PC-3 (cell line): ENCODE measurements at regions not wholly inside any gene's neighbourhood (a gene's known extent, or its start where the extent isn't known, plus 50 kb on each side); places are given as distances from the start of the nearest gene placed in this dataset.
"Not testable (repeated sequence)": the region's sequence is repeated elsewhere in the genome, so short reads cannot be mapped to it uniquely, and the experiment has no call there.

Source experiments
- ATAC-seq: fragments of 200-7000 bp; cut with Tn5 transposase; 2 replicates; pipeline ENCODE4 v1.9.1; 2020; ENCODE audit warnings: mild to moderate bottlenecking, moderate library complexity
- BruUV-seq: library from RNA; stranded (reverse); fragments of 400-500 nt; replicated peaks from 2 replicates; lab custom pipeline; 2021; lab: Mats Ljungman, UMichigan
- CTCF ChIA-PET: fragments of 300-600 bp; sonication (Branson Sonifier 250); formaldehyde crosslinking; loops from one replicate; lab custom pipeline; 2022; ENCODE audit warnings: antibody characterized with exemption; lab: Charles Lee
- POLR2A ChIA-PET: fragments of 300-600 bp; sonication (Branson Sonifier 250); formaldehyde crosslinking; loops from one replicate; lab custom pipeline; 2022; ENCODE audit warnings: antibody characterized with exemption; ENCODE audit not compliant: unreplicated experiment; lab: Charles Lee
- DNase-seq: peaks from one replicate; pipeline ENCODE4 v3.0.0-alpha.2; 2015
- H2AFZ ChIP-seq: fragments of 300-600 bp; sonication (generic); 2 replicates; pipeline ENCODE4 v1.6.0; 2016; ENCODE audit warnings: antibody characterized with exemption, low read length
- H3F3A ChIP-seq: fragments of 300-600 bp; sonication (generic); one replicate; pipeline ENCODE4 v1.6.0; 2017; ENCODE audit warnings: antibody characterized with exemption, low read length, control low read depth, mild to moderate bottlenecking; ENCODE audit not compliant: unreplicated experiment
- H3K27ac ChIP-seq: fragments of 300-600 bp; sonication (generic); 2 replicates; pipeline ENCODE4 v1.5.1; 2016; ENCODE audit warnings: mild to moderate bottlenecking, low read length
- H3K27me3 ChIP-seq: fragments of 300-600 bp; sonication (generic); 2 replicates; pipeline ENCODE4 v1.6.1; 2016; ENCODE audit warnings: low read length, mixed read lengths
- H3K36me3 ChIP-seq: fragments of 300-600 bp; sonication (generic); 2 replicates; pipeline ENCODE4 v1.6.1; 2016; ENCODE audit warnings: low read depth, mixed run types, low read length, mixed read lengths
- H3K4me1 ChIP-seq: fragments of 300-600 bp; sonication (generic); 2 replicates; pipeline ENCODE4 v1.5.1; 2016; ENCODE audit warnings: low read length; ENCODE audit not compliant: insufficient read depth
- H3K4me2 ChIP-seq: fragments of 300-600 bp; sonication (generic); 2 replicates; pipeline ENCODE4 v1.6.0; 2016; ENCODE audit warnings: low read length
- H3K4me3 ChIP-seq: fragments of 300-600 bp; sonication (generic); 2 replicates; pipeline ENCODE4 v1.5.1; 2016; ENCODE audit warnings: mild to moderate bottlenecking, low read length, mixed read lengths
- H3K79me2 ChIP-seq: fragments of 300-600 bp; sonication (generic); 2 replicates; pipeline ENCODE4 v1.6.1; 2017; ENCODE audit warnings: low read length, mixed read lengths
- H3K9ac ChIP-seq: fragments of 300-600 bp; sonication (generic); 2 replicates; pipeline ENCODE4 v1.6.0; 2016; ENCODE audit warnings: mild to moderate bottlenecking, low read length
- H3K9me2 ChIP-seq: fragments of 300-600 bp; sonication (generic); replicated peaks from 2 replicates; pipeline ENCODE4 v1.6.1; 2016; ENCODE audit warnings: mixed run types, low read length, mixed read lengths
- H3K9me3 ChIP-seq: fragments of 300-600 bp; sonication (generic); 2 replicates; pipeline ENCODE4 v1.6.1; 2016; ENCODE audit warnings: low read length, mixed read lengths
- H4K20me1 ChIP-seq: fragments of 300-600 bp; sonication (generic); 2 replicates; pipeline ENCODE4 v1.6.1; 2016; ENCODE audit warnings: low read length, mixed read lengths
- CTCF ChIP-seq: fragments of 300-600 bp; sonication (generic); conservative IDR thresholded peaks from 2 replicates; pipeline ENCODE4 v1.5.1; 2017; ENCODE audit warnings: antibody characterized with exemption, low read depth, mild to moderate bottlenecking, low read length
- EZH2 ChIP-seq: fragments of 300-600 bp; sonication (generic); IDR thresholded peaks from one replicate; pipeline ENCODE4 v1.6.1; 2017; ENCODE audit warnings: antibody characterized with exemption, mild to moderate bottlenecking, low read length; ENCODE audit not compliant: unreplicated experiment
- EZH2phosphoT487 ChIP-seq: fragments of 300-600 bp; sonication (generic); IDR thresholded peaks from 2 replicates; pipeline ENCODE4 v1.6.1; 2018; ENCODE audit warnings: mild to moderate bottlenecking, antibody characterized with exemption, low read length, borderline replicate concordance
- intact Hi-C: fragments of 100-400 bp; cut with micrococcal nuclease; formaldehyde crosslinking; loops from 2 replicates; pipeline ENCODE4 v1.9.0; 2023

GRCh38 chr3:72270730-72271129 lies 485.8 kb upstream of the PROK2 start:
- TF ChIP-seq EZH2 (no peak), CTCF (no peak), EZH2phosphoT487 (no peak)
- H3K4me2 ChIP-seq, result no peak overlapping the region
- no peaks in the 10 kb centered on the region for H3K9me2 ChIP-seq
- no peak overlapping the region for H3K27ac ChIP-seq
- no peak for DNase-seq
- peaks cover 4% of the 10 kb centered on the region; the same call in 1 of the 2 replicates for H3K27me3 ChIP-seq
- H3K4me3 ChIP-seq, result no peak overlapping the region
- no peak for ATAC-seq
- no peaks in the 10 kb centered on the region for H4K20me1 ChIP-seq
- no TSS peak for BruUV-seq
- no peak overlapping the region for H2AFZ ChIP-seq
- H3K36me3 ChIP-seq, result no peaks in the 10 kb centered on the region
- H3K79me2 ChIP-seq, result no peaks in the 10 kb centered on the region
- no peaks in the 10 kb centered on the region for H3K9me3 ChIP-seq
- intact Hi-C loops, result no loop called here
- no peaks in the 10 kb centered on the region for H3F3A ChIP-seq
- H3K4me1 ChIP-seq, result 0 out of 2 replicates have a peak, but pooled peaks cover 9% of the 10 kb centered on the region
- CTCF ChIA-PET, result no interaction called here
- no peak overlapping the region for H3K9ac ChIP-seq
- POLR2A ChIA-PET, result no interaction called here

- Histone ChIP-seq H3K9me2 (no peaks in the 10 kb centered on the region), H2AFZ (no peak overlapping the region), H3K4me1 (0 out of 2 replicates have a peak, but pooled peaks cover 9% of the 10 kb centered on the region), H3F3A (no peaks in the 10 kb centered on the region), H3K79me2 (no peaks in the 10 kb centered on the region), H3K27me3 (peaks cover 5% of the 10 kb centered on the region; the same call in 1 of the 2 replicates), H3K4me3 (no peak overlapping the region), H3K9me3 (no peaks in the 10 kb centered on the region), H4K20me1 (no peaks in the 10 kb centered on the region), H3K36me3 (no peaks in the 10 kb centered on the region), H3K27ac (no peak overlapping the region), H3K9ac (no peak overlapping the region), H3K4me2 (no peak overlapping the region; the same call in 1 of the 2 replicates)
- CTCF ChIA-PET, result no interaction called here
- TF ChIP-seq EZH2phosphoT487, result no peak
- TF ChIP-seq CTCF, result no peak
- TF ChIP-seq EZH2, result no peak
- DNase-seq, result peak; percentile 72
- ATAC-seq, result peak; percentile 31
- BruUV-seq, result no TSS peak
- intact Hi-C loops, result no loop called here
- POLR2A ChIA-PET, result no interaction called here
Observed at GRCh38 chr3:72270072-72270681, 485.2 kb upstream of the PROK2 start.

- no peaks in the 10 kb centered on the region for H3K79me2 ChIP-seq
- H3K27ac ChIP-seq, result no peak overlapping the region
- no peaks in the 10 kb centered on the region for H3K36me3 ChIP-seq
- no peak overlapping the region for H3K9ac ChIP-seq
- peaks cover 11% of the 10 kb centered on the region; the same call in 1 of the 2 replicates for H3K27me3 ChIP-seq
- TF ChIP-seq EZH2, result no peak
- TF ChIP-seq EZH2phosphoT487, result no peak
- no peak for TF ChIP-seq CTCF
- no peak overlapping the region; the same call in 1 of the 2 replicates for H3K4me2 ChIP-seq
- H3K4me1 ChIP-seq, result 0 out of 2 replicates have a peak, but pooled peaks cover 9% of the 10 kb centered on the region
- no TSS peak for BruUV-seq
- intact Hi-C loops, result no loop called here
- ChIA-PET POLR2A (no interaction called here), CTCF (no interaction called here)
- H3K4me3 ChIP-seq, result no peak overlapping the region
- H3K9me3 ChIP-seq, result no peaks in the 10 kb centered on the region
- DNase-seq (no peak), ATAC-seq (no peak)
- H4K20me1 ChIP-seq, result no peaks in the 10 kb centered on the region
- H3F3A ChIP-seq, result no peaks in the 10 kb centered on the region
- no peaks in the 10 kb centered on the region for H3K9me2 ChIP-seq
- no peak overlapping the region for H2AFZ ChIP-seq
Observed at GRCh38 chr3:72269475-72269874, 484.5 kb upstream of the PROK2 start.

- H3K4me2 ChIP-seq, H3K9me3 ChIP-seq, H3K4me3 ChIP-seq, H2AFZ ChIP-seq, DNase-seq, ATAC-seq, H3K9ac ChIP-seq, H3K79me2 ChIP-seq, CTCF ChIA-PET, intact Hi-C loops, BruUV-seq, H4K20me1 ChIP-seq, H3F3A ChIP-seq, H3K27ac ChIP-seq, H3K36me3 ChIP-seq, H3K4me1 ChIP-seq, POLR2A ChIA-PET, H3K9me2 ChIP-seq: not testable (repeated sequence)
- peaks cover 25% of the 10 kb centered on the region for H3K27me3 ChIP-seq
Observed at GRCh38 chr3:72266921-72267524, 482.1 kb upstream of the PROK2 start.
